ENCODE measurements at regions not wholly inside any gene's neighbourhood (a gene's known extent, or its start where the extent isn't known, plus 50 kb on each side); places are given as distances from the start of the nearest gene placed in this dataset.
"Not testable (repeated sequence)": the region's sequence is repeated elsewhere in the genome, so short reads cannot be mapped to it uniquely, and the experiment has no call there.

DNA sequence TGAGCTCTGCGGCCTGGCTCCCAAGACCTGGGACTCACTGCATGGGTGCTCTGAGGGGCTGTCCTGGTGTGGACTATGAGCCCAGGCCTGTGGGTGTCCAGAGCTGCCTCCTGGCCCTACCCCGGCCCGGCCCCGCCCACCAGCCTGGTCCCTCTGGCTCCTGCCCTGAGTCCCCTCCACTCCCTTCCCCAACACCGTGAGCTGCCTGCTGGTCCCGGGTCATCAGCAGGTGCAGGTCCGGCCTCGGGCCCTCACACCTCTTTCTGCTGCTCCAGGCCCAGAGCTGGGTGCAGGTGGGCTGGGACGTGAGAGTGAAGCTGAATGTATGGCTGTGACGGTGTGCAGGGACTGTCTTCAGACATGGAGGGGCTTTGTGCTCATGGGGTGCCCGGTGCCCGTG, 193.7 kb downstream of the TMEM121 start:
- TF ChIP-seq, protein P1, sequence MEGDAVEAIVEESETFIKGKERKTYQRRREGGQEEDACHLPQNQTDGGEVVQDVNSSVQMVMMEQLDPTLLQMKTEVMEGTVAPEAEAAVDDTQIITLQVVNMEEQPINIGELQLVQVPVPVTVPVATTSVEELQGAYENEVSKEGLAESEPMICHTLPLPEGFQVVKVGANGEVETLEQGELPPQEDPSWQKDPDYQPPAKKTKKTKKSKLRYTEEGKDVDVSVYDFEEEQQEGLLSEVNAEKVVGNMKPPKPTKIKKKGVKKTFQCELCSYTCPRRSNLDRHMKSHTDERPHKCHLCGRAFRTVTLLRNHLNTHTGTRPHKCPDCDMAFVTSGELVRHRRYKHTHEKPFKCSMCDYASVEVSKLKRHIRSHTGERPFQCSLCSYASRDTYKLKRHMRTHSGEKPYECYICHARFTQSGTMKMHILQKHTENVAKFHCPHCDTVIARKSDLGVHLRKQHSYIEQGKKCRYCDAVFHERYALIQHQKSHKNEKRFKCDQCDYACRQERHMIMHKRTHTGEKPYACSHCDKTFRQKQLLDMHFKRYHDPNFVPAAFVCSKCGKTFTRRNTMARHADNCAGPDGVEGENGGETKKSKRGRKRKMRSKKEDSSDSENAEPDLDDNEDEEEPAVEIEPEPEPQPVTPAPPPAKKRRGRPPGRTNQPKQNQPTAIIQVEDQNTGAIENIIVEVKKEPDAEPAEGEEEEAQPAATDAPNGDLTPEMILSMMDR (IDR thresholded peaks at IDR 0.05; ENCODE audit: control extremely low read depth in 1 of 3, insufficient read depth in 1 of 3, low read depth in 1 of 3, low read length in 3 of 3), result not testable (repeated sequence)
- TF ChIP-seq TEAD4 (IDR thresholded peaks at IDR 0.05; ENCODE audit: low read depth, low read length); KDM1A (IDR thresholded peaks at IDR 0.05; ENCODE audit: borderline replicate concordance, low read length); POLR2A (IDR thresholded peaks at IDR 0.05; ENCODE audit: control extremely low read depth in 1 of 2, low read depth in 2 of 2, low read length in 2 of 2); POLR2AphosphoS5 (IDR thresholded peaks at IDR 0.05; ENCODE audit: low read depth, low read length); SIN3A (conservative IDR thresholded peaks at IDR 0.05 in 1 of 2, IDR thresholded peaks at IDR 0.05 in 1 of 2; ENCODE audit: low read depth in 1 of 2, low read length in 2 of 2); EGR1 (IDR thresholded peaks at IDR 0.05; ENCODE audit: borderline replicate concordance, low read depth, low read length); GABPA (IDR thresholded peaks at IDR 0.05; ENCODE audit: borderline replicate concordance, insufficient read depth, low read length); MAFK (IDR thresholded peaks at IDR 0.05; ENCODE audit: low read depth, low read length); NANOG (IDR thresholded peaks at IDR 0.05; ENCODE audit: insufficient read depth, low read depth, low read length, poor library complexity, severe bottlenecking): not testable (repeated sequence)
- TF ChIP-seq, protein P2, sequence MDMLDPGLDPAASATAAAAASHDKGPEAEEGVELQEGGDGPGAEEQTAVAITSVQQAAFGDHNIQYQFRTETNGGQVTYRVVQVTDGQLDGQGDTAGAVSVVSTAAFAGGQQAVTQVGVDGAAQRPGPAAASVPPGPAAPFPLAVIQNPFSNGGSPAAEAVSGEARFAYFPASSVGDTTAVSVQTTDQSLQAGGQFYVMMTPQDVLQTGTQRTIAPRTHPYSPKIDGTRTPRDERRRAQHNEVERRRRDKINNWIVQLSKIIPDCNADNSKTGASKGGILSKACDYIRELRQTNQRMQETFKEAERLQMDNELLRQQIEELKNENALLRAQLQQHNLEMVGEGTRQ (IDR thresholded peaks at IDR 0.05; ENCODE audit: low read length), result not testable (repeated sequence)

Measured in H1 (cell line).